GM18511 (cell line): ENCODE measurements at regions not wholly inside any gene's neighbourhood (a gene's known extent, or its start where the extent isn't known, plus 50 kb on each side); places are given as distances from the start of the nearest gene placed in this dataset.
"Not testable (repeated sequence)": the region's sequence is repeated elsewhere in the genome, so short reads cannot be mapped to it uniquely, and the experiment has no call there.

ENCODE experiments used
- ATAC-seq: cut with Tn5 transposase; IDR thresholded peaks from one replicate; pipeline ENCODE4 v1.9.1; 2021; ENCODE audit warnings: mild to moderate bottlenecking, moderate library complexity; ENCODE audit not compliant: unreplicated experiment

DNA sequence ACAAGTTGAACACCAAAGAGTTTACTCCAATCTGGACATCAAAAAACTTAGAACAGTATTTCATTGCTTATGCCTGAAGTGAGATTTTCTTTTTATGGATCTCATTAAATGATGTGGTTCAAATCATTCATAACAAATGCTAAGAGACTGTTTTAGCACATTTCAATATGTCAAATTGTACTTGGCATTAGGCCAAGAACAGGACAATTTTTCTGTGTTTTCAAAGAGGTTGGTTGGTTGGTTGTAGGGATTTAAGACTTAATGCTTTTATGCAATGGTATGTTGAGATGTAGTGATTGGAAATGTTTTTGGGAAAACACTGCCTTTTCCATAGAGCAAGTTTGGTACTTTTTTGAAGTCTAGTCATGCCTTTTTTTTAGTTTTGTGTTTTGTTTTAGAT lies 510.4 kb downstream of the ZNF674 start:
- no peak for ATAC-seq

DNA sequence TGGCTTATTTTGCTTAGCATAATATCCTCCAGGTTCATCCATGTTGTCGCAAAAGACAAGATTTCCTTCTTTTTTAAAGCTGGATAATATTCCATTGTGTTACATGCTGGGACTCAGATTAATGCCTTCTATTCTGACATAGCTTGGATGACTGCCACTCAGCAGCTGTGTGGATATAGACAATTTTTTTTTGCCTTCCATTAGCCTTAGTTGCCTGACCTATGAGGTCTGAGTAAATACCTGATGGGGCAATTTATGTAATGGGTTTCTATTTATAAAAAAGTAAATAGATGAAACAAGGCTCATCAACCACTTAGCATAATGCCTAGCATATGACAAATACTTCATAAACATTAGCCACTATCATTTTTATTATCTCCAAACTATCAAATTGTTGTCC lies 515.4 kb downstream of the ZNF674 start:
- no peak for ATAC-seq

DNA sequence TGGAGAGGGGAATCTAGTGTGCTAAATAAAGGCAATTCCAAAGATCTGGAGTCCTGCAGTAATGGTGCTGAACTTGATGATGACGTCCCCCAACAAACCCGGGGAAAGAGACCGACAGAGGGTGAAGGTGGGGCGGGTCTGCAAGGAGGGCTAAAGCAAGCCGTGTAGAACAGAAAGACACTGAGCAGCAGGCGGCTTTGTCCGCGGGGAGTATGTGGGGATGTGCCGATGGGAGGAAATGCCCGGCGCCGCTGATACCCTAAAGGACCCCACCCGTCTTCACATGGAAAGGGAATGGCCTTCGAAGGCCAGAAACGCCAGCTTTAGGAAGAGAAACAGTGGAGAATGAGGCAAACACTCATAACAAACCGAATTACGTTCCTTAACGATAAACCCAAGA lies 528.9 kb downstream of the ZNF674 start:
- ATAC-seq = no peak

DNA sequence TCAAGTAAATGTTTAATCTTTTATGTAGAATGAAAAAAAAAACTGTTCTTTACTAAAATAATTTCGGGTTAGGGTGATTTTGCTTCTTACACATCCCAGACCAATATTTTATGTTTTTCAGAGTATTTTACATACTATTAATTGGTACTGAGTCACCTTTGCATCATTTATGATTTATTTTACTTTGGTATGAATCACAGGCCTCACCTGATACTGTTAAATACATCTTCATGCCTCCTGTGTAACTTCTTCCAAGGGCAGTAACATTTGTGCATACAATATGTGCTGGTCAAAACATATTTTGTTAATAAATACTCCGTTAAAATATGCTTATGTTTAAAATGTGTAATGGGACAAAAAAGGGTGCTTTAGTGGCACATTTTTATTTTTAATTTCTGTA lies 529.6 kb downstream of the ZNF674 start:
- ATAC-seq = no peak

DNA sequence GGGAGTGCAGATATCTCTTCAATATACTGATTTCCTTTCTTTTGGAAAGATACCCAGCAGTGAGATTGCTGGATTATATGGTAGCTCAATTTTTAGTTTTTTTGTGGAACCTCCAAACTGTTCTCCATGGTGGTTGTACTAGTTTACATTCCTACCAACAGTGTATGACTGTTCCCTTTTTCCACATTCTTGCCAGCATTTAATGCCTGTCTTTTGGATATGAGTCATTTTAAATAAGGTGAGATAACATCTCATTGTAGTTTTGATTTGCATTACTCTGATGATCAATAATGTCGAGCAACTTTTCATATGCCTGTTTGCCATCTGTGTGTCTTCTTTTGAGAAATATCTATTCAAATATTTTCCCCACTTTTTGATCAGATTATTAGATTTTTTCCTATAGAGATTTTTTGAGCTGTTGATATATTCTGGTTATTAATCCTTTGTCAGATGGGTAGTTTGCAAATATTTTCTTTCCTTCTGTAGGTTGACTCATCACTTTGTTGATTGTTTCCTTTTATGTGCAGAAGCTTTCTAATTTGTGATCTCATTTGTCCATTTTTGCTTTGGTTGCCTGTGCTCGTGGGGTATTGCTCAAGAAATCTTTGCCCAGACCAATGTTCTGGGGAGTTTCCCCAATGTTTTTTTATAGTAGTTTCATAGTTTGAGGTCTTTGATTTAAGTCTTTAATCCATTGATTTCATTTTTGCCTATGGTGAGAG lies 552.7 kb downstream of the ZNF674 start:
- ATAC-seq = no peak

DNA sequence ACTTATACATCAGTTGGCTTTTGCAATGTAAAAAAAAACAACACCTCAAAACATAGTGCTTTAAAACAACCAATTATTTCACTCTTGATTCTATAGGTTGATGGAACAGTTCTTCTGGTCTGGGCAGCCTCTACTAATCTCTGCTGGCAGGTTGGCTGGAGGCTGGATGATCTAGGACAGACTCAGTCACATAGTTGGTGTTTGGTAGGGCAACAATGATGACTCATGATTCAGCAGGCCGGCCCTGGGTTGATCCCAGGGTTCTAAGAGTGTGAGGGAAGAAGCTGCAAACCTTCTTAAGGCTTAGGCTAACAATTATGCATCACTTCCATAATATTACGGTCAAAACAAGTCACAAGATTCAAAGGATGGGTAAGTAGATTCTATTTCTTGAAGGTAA lies 558.2 kb downstream of the ZNF674 start:
- no peak for ATAC-seq

DNA sequence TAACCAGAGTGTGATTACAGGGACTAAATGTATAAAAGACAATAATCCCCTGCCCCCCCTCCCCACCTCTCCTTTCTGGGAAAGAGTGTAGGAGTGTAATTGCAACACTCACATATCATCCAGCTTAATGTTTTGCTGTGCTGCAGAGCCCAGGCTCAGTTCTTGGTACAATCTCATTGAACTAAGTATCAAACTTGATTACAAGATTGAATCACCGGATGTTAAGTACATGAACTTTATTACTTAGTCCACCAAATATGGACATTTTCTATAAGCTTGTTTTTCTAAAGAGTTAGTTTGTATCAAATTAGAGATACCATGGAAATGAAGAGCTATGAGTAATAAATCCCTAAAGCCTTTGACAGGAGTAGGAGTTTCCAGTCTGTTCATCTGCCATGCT lies 559.1 kb downstream of the ZNF674 start:
- ATAC-seq = no peak

DNA sequence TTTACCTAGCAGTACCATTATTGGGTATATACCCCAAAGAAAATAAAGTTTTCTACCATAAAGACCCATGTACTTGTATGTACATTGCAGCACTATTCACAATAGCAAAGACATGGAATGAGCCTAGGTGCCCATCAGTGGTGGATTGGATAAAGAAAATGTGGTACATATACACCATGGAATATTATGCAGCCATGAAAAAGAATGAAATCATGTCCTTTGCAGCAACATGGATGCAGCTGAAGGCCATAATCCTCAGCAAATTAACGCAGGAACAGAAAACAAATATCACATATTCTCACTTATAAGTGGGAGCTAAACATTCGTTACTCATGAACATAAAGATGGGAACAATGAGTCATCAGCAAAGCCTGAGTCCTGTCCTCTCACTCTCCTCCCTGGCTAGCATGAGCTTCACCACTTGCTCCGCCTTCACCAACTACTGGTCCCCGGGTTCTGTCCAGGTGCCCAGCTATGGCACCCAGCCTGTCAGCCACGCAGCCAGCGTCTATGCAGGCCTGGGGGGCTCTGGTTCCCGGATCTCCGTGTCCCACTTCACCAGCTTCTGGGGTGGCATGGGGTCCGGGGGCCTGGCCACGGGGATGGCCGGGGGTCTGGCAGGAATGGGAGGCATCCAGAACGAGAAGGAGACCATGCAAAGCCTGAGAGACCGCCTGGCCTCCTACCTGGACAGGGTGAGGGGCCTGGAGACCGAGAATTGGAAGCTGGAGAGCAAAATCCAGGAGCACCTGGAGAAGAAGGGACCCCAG lies 562.1 kb downstream of the ZNF674 start:
- not testable (repeated sequence) for ATAC-seq

DNA sequence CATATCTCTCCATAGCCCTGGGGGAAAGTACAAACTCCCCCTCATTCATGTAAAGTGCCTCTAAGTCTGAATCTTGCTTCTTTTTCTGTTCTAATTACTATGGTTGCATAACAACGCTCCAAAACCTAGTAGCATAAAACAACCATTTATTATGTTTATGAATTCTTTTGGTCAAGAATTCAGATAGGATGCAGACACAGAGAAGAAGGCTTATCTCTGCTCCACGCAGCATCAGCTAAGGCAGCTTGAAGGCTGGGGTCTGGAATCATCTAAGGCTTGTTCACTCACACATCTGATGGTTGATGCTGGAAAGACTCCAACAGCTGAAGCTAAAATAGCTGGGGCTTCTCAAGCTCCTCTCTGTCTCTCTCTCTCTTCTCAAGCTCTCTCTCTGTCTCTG lies 564.5 kb downstream of the ZNF674 start:
- ATAC-seq = no peak

DNA sequence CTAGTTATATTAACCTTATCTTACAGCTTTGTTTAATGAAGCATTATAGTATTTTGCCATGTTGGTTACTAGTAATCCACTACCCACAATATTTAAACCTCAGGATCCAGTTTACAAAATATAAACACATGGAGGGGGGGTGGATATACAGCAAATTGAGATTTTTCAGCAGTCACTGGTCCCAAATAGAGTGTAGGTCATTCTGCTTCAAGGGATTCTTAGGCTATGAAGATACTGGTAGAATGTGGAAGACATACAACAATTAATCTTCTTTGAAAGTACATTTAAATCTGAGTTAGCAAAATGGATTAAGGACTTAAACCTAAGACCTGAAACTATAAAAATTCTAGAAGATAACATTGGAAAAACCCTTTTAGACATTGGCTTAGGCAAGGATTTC lies 569.6 kb downstream of the ZNF674 start:
- no peak for ATAC-seq

DNA sequence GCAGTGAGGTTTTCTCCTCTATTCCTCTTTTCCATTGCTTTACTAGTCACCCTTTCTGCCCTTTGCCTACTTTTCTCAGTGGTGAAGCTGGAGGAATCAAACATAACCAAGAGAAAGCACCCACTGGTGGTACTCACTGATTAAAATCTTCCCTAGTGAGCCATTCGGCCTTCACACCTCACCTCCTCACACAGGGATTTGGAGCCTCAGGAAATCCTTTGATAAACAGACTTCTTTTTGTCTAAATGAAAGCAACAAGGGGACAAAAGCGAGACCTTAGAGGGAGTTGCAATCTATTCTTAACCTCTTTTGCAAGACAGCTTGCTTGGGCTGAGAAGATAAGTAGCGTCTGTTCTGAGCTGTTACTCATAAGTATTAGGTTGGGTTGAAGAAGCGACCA lies 572.6 kb downstream of the ZNF674 start:
- ATAC-seq = no peak

DNA sequence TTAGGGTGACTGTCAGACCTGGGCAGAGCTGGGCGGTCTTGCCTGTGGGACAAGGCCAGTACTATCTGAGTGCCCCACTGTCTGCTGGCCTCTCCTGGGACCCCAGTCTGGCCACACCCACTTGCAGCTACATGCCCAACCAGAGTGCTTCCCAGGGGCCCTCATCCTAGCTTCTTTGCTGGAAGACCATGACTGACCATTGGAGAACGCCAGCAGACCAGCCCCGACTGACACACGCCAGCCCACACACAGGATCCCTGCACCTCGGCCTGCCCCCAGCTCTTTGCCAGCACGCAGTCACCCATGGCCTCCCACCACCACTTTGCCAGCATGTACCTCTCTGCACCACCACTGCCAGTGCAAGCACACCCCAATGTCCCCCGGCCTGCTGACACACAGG lies 585.7 kb downstream of the ZNF674 start:
- no peak for ATAC-seq

DNA sequence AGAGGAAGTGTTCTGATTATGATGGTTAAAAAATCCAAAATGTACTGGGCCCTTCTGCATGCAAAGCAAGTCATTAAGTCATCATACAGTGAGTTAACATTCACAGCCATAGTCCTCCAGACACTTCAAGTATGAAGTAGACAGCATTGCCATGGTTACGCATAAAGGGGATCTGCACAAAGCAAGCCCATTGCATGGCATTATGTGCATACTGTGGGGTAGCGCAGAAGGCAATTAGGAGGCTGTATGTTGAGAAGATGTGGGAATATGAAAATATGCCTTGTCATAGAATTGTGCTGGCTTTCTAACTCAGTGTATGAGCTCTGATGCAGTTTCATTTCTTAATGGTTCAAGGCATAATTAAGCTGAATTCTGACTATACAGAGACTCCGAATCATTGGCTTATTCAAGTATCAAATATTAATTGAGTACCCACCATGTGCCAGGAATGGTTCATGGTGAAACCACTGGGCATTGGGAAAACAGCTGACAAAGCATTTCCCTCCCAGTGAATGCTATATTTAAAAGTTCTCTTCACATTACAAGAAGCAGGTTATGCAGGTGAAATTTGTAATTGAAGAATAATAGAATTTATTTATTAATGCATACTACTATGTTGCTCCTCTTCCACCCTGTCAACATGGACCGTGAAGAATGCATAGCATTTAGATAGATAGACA lies 588.9 kb downstream of the ZNF674 start:
- no peak for ATAC-seq

DNA sequence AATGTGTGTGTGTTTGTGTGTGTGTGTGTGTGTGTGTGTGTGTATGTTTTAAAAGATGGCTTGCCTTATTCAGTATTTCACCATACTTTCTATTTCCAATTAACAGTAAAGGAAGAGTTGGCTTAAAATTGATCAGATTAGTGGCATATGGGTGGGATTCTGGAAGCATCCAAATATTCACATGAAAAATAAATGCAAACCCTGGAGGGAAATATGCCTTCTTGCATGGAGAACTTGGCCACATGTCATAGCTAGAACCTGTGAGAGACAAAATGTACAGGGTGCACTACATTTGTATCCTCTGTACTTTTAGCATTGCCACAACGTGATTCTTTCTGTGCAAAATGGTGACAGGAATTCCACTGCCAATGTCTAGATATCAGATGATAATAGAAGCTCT lies 589.6 kb downstream of the ZNF674 start:
- ATAC-seq = no peak

DNA sequence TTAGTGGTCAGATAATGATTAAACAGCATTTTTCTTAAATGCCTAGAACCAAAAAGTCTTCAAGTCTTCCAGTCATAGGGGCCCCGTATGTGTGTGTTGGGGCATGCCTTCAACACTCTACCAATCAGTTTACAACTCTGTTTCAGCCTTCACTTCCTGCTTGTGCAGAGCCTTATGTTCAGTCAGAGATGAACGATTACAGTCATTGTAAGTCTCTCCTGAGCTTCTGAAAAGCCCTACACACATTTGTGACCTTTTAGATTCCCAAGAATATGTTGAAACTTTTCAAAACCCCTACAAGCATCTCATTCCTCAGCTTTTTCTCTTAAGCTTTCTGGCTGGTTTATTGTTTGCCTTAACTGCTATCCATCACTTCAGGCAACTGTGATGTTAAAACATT lies 591.2 kb downstream of the ZNF674 start:
- ATAC-seq = no peak

DNA sequence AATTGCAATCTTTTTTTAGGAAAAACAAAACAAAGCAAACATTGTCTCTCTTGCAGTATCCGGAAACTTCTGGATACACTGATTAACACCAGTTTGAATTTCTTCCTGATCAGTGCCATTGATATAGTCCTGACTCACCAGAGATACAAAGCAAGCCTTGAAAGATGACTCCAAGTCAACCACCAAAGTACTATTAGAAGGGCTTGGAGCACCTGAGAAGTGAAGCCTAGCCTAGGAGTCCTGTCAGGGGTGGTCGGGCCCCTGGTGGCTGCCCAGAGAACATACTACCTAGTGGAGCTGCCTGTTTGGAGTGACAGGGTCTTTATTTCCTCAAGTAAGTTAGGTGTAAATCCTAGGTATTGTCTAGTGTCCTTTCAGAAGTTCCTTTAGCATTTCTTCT lies 593.2 kb downstream of the ZNF674 start:
- ATAC-seq = no peak

DNA sequence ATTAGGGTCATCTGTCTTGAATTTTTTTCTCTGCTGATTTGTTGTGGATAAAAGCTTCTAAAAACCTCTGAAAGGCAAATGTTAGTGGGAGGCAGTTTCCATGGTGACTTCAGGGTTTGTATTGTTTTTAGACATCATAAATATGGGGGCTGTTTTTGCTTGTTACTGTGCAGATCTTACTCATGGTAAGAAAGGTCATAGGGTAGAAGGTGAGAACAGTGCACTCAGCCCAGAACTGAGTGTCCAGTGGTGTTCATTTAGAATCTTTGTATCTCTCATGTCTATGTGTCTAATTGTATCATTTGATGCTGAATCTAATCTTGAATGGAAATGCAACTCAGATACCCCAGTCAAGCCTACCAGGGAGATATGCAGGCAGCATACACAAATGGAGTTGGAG lies 609.8 kb downstream of the ZNF674 start:
- no peak for ATAC-seq

DNA sequence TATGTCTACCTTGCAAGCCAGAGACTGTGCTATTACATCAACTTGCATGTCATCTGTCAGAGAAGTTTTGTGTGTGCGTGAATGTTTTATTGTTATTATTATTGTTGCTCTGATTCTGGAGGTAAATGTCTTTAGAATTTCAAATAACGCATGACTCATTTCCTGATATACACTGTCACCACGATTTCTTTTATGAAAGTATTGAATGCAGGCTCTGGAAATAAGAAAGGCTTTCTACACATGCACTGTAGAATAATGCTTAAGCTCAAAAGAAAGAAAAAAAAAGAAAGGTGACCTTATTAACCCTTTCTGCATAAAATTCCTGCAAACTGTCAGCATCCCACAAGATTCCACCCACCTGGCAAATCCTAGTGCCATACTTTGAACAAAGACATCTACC lies 632.9 kb downstream of the ZNF674 start:
- no peak for ATAC-seq

DNA sequence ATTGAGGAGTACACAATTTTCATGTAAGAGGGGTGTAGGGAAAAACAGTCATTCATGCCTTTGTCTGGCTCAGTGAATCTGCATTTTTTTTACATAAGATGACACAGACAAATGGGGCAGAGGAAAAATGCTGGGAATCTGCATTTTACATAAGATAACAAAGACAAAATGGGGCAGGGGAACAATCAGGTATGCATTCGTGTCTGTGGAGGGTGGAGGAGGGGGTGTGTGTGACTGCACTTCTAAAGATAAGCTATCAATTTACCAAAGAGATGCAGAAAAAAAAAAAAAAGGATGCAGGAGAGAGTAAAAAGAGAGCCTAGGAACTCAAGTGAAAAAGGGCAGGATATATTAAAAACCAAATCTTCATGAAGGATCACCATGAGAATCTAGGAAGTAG lies 637.4 kb downstream of the ZNF674 start:
- ATAC-seq = no peak

DNA sequence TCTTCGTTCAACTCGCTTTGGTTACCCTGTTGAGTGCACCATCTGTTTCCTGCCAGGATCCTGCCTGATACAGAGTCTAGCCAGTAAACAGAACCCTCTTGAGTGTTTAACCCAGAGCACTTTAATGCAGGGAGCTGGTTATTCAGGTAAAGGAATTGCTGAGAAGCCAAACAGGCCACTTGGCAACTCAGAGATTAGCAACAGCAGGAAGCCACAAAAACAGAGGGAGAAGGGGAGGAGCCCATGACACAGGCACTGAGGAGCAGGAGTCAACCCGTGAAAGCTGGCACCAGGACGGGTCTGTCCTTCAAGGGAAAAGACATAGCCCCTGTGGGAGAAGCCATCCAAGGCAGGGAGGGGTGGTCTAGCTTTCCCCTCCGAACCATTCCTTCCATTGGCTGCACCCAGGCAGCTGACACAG lies 641.4 kb downstream of the ZNF674 start:
- ATAC-seq = no peak

DNA sequence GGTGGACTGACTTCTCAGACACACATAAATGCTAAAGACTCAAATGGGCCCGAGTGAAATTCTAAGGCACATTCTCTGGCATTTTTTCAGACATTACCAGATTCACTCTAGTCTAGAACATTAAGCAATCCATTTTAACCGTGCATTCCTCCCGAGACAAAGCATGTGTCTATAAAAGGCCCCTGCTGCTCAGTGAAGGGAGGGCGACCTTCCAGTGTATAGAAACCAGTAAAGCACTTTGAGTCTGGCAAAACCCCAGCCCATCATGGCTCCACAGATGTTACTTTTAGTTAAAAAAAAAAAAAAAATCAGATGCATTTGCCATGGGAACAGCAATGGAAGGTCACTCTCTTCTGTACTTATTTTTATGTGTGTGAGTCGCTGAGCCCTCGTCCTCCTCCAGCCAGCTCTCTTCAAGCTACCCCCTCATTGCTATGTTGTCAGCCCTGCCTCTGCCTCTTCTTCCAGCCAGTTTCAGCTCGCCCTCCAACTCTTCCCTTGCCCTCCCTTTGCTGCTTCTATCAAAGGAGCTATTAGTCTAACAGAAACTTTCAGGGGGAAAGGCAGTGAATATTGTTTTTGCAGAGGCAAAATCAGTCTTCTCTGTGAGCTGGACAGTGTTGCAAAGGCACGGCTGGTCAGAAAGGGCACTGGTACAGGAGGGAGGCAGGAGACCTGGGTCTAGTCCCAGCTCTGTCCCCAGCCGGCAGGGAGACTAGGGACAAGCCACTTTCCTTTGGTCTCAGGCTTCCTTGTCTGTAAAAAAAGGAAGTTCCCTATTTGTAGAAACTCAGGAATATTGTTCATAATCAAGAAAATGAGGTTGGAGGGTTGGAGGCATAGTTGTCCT lies 644.2 kb downstream of the ZNF674 start:
- no peak for ATAC-seq
